ENCODE measurements at regions not wholly inside any gene's neighbourhood (a gene's known extent, or its start where the extent isn't known, plus 50 kb on each side); places are given as distances from the start of the nearest gene placed in this dataset.

GRCh38 chr4:96598465-96598864 is 758.6 kb downstream of the PDHA2 start:
- no peak for DNase-seq

GRCh38 chr4:96599752-96600151 is 759.9 kb downstream of the PDHA2 start:
- DNase-seq = no peak

GRCh38 chr4:96602661-96603060 is 762.8 kb downstream of the PDHA2 start:
- no peak for DNase-seq

GRCh38 chr4:96603641-96604040 is 763.7 kb downstream of the PDHA2 start:
- DNase-seq = no peak

- DNase-seq = no peak
Measured at GRCh38 chr4:96606451-96606850, 766.6 kb downstream of the PDHA2 start.

- no peak for DNase-seq
Measured at GRCh38 chr4:96626023-96626422, 786.1 kb downstream of the PDHA2 start.

- no peak for DNase-seq
Measured at GRCh38 chr4:96630839-96631238, 790.9 kb downstream of the PDHA2 start.

GRCh38 chr4:96637971-96638412 is 798.1 kb downstream of the PDHA2 start:
- no peak for DNase-seq

- no peak for DNase-seq
Measured at GRCh38 chr4:96639932-96640331, 800.0 kb downstream of the PDHA2 start.

GRCh38 chr4:96642490-96642889 is 802.6 kb downstream of the PDHA2 start:
- no peak for DNase-seq

GRCh38 chr4:96646146-96646545 is 806.3 kb downstream of the PDHA2 start:
- DNase-seq = no peak

- no peak for DNase-seq
Measured at GRCh38 chr4:96649536-96649935, 809.6 kb downstream of the PDHA2 start.

- DNase-seq = no peak
Measured at GRCh38 chr4:96652158-96652557, 812.3 kb downstream of the PDHA2 start.

GRCh38 chr4:96652821-96653220 is 812.9 kb downstream of the PDHA2 start:
- DNase-seq = no peak

- DNase-seq = no peak
Measured at GRCh38 chr4:96654045-96654444, 814.2 kb downstream of the PDHA2 start.

- DNase-seq = no peak
Measured at GRCh38 chr4:96670381-96670780, 830.5 kb downstream of the PDHA2 start.

GRCh38 chr4:96675416-96675815 is 835.5 kb downstream of the PDHA2 start:
- no peak for DNase-seq

- no peak for DNase-seq
Measured at GRCh38 chr4:96675896-96676295, 836.0 kb downstream of the PDHA2 start.

- no peak for DNase-seq
Measured at GRCh38 chr4:96676754-96677435, 837.0 kb downstream of the PDHA2 start.

GRCh38 chr4:96677499-96677898 is 837.6 kb downstream of the PDHA2 start:
- no peak for DNase-seq

GRCh38 chr4:96681218-96681617 is 841.3 kb downstream of the PDHA2 start:
- no peak for DNase-seq

GRCh38 chr4:96685691-96686090 is 845.8 kb downstream of the PDHA2 start:
- DNase-seq = no peak

GRCh38 chr4:96691521-96691920 is 851.6 kb downstream of the PDHA2 start:
- no peak for DNase-seq

GRCh38 chr4:96698831-96699230 is 858.9 kb downstream of the PDHA2 start:
- DNase-seq = no peak

GRCh38 chr4:96703265-96703664 is 863.4 kb downstream of the PDHA2 start:
- DNase-seq = no peak
